ENCODE measurements at regions not wholly inside any gene's neighbourhood (a gene's known extent, or its start where the extent isn't known, plus 50 kb on each side); places are given as distances from the start of the nearest gene placed in this dataset.
"Not testable (repeated sequence)": the region's sequence is repeated elsewhere in the genome, so short reads cannot be mapped to it uniquely, and the experiment has no call there.

DNA sequence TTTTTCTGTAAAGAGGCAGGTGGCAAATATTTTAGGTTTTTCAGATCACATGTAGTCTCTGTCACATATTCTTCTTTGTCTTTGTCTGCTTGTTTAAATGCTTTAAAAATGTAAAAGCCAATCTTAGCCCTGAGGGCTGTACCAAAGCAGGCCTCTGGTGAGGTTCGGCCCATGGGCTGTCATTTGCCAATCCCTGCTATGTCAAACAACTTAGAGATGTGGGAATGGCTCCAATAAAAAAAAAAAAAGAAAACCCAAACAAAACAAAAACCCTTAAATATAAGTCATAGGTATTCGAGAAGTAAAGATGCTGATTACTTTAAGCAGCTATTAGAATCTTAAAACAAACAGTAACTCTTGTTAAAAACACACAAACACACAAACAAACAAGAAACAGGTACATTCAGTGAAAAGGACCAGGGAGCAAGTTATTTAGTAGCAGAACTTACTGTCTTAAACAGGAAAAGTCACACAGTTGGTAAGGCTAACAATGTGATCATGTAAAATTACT, 61.4 kb upstream of the NAMPT start:
- TF ChIP-seq, protein P1, sequence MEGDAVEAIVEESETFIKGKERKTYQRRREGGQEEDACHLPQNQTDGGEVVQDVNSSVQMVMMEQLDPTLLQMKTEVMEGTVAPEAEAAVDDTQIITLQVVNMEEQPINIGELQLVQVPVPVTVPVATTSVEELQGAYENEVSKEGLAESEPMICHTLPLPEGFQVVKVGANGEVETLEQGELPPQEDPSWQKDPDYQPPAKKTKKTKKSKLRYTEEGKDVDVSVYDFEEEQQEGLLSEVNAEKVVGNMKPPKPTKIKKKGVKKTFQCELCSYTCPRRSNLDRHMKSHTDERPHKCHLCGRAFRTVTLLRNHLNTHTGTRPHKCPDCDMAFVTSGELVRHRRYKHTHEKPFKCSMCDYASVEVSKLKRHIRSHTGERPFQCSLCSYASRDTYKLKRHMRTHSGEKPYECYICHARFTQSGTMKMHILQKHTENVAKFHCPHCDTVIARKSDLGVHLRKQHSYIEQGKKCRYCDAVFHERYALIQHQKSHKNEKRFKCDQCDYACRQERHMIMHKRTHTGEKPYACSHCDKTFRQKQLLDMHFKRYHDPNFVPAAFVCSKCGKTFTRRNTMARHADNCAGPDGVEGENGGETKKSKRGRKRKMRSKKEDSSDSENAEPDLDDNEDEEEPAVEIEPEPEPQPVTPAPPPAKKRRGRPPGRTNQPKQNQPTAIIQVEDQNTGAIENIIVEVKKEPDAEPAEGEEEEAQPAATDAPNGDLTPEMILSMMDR (IDR thresholded peaks at IDR 0.05): no peak
- TF ChIP-seq POLR2A (IDR thresholded peaks at IDR 0.05): no peak
- no peak for TF ChIP-seq EP300 (IDR thresholded peaks at IDR 0.05)
- 60 to 73% (median 66%) methylated on average over 2 of the region's 2 CpGs for WGBS, 3 donors
- H3K27ac ChIP-seq: no peak overlapping the region
- no peaks in the 10 kb centered on the region for H3K4me1 ChIP-seq (ENCODE audit: insufficient read depth)
- DNase-seq: no peak
- H3K27me3 ChIP-seq: no peaks in the 10 kb centered on the region
- no peaks in the 10 kb centered on the region for H3K36me3 ChIP-seq
- no peak overlapping the region for H3K4me3 ChIP-seq
- H3K9me3 ChIP-seq: peaks cover 0 to 4% of the 10 kb centered on the region in 2 donors
- intact Hi-C loops (cut with DNase I): no loop called here

DNA sequence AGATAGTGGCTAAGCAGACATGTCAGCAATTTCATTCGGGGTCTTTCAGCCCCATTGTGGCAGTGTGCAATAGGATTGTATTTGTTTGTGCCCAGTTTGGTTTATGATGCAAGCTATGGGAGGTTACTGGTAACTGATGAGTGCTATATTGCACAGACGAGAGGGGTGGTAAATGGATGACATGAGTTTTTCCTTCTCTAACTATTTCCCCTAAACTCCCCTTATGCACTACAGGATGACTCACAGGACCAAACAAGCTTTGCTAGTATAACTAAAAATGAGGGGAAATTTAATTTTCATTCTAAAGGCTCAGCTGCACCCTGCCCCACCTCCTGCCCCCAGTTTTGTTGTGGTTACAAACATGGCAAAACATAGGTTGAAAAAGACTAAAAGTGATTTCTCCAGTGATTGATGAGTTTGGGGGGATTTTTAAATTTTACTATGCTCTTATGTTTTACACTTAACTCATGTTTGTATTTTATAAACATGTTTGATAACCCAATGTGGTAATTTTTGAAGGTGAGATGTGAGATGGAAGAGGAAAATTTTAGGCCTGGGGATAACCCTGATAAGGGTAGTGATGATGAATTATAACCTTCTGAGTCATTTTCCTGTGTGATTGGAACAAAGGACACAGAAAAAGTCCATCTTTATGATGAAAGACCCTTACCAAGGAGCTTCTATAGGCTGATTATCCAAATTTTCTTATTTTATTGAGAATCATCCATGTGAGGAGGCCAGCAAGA, 60.8 kb upstream of the NAMPT start:
- peaks cover 0 to 4% of the 10 kb centered on the region in 2 donors for H3K9me3 ChIP-seq
- H3K4me3 ChIP-seq: no peak overlapping the region
- H3K27me3 ChIP-seq: no peaks in the 10 kb centered on the region
- H3K27ac ChIP-seq: no peak overlapping the region
- TF ChIP-seq EP300 (IDR thresholded peaks at IDR 0.05) (no peak), POLR2A (IDR thresholded peaks at IDR 0.05) (no peak)
- TF ChIP-seq, protein P1 (IDR thresholded peaks at IDR 0.05): no peak
- DNase-seq: no peak
- intact Hi-C loops (cut with DNase I): no loop called here
- 71 to 79% (median 76%) methylated on average over 2 of the region's 2 CpGs for WGBS, 3 donors
- no peaks in the 10 kb centered on the region for H3K4me1 ChIP-seq (ENCODE audit: insufficient read depth)
- no peaks in the 10 kb centered on the region for H3K36me3 ChIP-seq

DNA sequence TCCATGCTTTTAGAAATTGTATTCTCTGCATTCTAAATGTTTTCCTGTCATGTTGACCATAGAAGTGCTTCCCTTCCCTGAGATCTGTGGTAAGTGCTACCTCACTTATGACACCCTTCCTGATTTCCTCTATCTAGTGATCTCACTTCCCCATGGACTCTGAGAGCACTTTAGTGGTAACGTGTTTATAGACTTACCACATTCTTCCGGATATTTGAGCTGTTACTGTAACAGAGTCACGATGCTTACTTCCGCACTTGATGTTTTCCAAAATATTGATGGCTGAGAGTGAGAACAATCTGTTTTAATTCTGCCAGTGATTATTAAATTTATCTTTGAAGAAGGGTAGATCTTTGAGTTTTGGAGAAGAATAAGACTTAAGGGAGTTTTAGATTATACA, 60.1 kb upstream of the NAMPT start:
- WGBS, 3 donors: 90 to 91% (median 91%) methylated on average over 4 of the region's 4 CpGs
- Histone ChIP-seq H3K9me3 (peaks cover 0 to 6% of the 10 kb centered on the region in 2 donors), H3K27me3 (no peaks in the 10 kb centered on the region), H3K36me3 (no peaks in the 10 kb centered on the region), H3K4me3 (no peak overlapping the region), H3K27ac (no peak overlapping the region), H3K4me1 (ENCODE audit: insufficient read depth) (no peaks in the 10 kb centered on the region)
- TF ChIP-seq, protein P1 (IDR thresholded peaks at IDR 0.05): no peak
- TF ChIP-seq EP300 (IDR thresholded peaks at IDR 0.05): no peak
- no peak for TF ChIP-seq POLR2A (IDR thresholded peaks at IDR 0.05)
- intact Hi-C loops (cut with DNase I): no loop called here
- DNase-seq: no peak

DNA sequence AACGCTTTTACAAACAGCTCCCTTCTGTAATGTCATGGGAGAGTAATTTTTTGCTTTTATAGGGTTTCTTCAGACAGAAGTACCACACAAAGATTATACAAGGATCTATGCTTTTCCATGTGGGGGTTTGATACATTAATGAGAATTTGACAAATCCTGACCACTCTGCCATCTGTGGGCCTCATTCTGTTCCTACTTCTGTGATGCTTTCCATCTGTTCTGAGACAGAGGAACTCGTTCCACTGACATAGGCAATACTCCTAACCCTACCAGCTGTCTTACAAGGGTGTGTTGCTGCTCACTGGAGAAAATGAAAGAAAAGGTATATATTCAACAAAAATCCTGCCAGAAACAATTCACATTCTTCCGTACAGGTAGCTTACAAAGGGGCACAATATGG, 59.4 kb upstream of the NAMPT start:
- Histone ChIP-seq H3K4me3 (no peak overlapping the region), H3K36me3 (no peaks in the 10 kb centered on the region), H3K4me1 (ENCODE audit: insufficient read depth) (no peaks in the 10 kb centered on the region), H3K27ac (no peak overlapping the region), H3K27me3 (no peaks in the 10 kb centered on the region), H3K9me3 (peaks cover 0 to 8% of the 10 kb centered on the region in 2 donors)
- 59 to 60% (median 59%) methylated on average over 3 of the region's 3 CpGs for WGBS, 3 donors
- intact Hi-C loops (cut with DNase I): no loop called here
- no peak for DNase-seq
- TF ChIP-seq EP300 (IDR thresholded peaks at IDR 0.05): no peak
- TF ChIP-seq, protein P1 (IDR thresholded peaks at IDR 0.05): no peak
- no peak for TF ChIP-seq POLR2A (IDR thresholded peaks at IDR 0.05)

DNA sequence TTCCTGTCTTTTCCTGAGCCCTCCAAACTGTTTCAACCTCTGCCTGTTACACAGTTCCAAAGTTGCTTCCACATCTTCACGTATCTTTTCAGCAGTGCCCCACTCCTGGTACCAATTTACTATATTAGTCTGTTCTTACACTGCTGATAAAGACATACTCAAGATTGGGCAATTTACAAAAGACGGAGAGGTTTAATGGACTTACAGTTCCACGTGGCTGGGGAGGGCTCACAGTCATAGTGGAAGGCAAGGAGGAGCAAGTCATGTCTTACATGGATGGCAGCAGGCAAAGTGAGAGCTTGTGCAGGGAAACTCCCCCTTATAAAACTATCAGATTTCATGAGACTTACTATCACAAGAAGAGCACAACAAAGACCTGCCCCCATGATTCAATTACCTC, 57.3 kb upstream of the NAMPT start:
- WGBS, 3 donors: 69 to 87% (median 69%) methylated on average over 3 of the region's 3 CpGs
- H3K4me3 ChIP-seq; intact Hi-C loops (cut with DNase I); H3K36me3 ChIP-seq; H3K9me3 ChIP-seq; H3K27ac ChIP-seq; DNase-seq; H3K4me1 ChIP-seq (ENCODE audit: insufficient read depth); H3K27me3 ChIP-seq: not testable (repeated sequence)

DNA sequence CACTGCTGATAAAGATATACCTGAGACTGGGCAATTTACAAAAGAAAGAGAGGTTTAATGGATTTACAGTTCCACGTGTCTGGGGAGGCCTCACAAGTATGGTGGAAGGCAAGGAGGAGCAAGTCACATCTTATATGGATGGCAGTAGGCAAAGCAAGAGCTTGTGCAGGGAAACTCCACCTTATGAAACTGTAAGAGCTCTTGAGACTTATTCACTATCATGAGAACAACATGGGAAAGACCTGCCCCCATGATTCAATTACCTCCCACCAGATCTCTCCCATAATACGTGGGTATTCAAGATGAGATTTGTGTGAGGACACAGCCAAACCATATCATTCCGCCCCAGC, 55.4 kb upstream of the NAMPT start:
- H3K4me3 ChIP-seq; H3K36me3 ChIP-seq; H3K27me3 ChIP-seq; intact Hi-C loops (cut with DNase I); H3K4me1 ChIP-seq (ENCODE audit: insufficient read depth); H3K27ac ChIP-seq; H3K9me3 ChIP-seq; DNase-seq: not testable (repeated sequence)
- 46 to 61% (median 56%) methylated on average over 3 of the region's 3 CpGs for WGBS, 3 donors
